ENCODE measurements at regions not wholly inside any gene's neighbourhood (a gene's known extent, or its start where the extent isn't known, plus 50 kb on each side); places are given as distances from the start of the nearest gene placed in this dataset.

DNA sequence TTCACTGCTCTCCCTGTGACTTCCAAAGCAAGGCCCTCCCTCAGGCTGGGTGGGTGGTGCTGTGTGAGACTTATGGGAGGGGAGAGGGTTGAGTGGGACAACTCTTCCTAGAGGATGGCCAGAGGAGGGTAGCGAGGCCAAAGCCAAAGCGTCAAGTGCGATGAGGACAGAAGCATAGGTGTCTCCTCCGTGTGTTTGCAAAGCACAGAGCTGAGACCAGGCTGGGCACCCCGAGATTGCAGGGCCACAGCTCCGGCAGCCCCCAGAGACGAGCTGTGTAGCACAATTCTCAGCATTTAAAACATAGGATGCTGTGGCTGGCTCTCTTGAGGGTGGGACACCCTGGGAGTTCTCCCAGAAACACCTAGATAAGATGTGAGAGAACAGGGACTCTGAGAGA is 1374.5 kb downstream of the BRD1 start:
- H3K4me3 ChIP-seq (ENCODE audit: low read depth, low read length): no peak overlapping the region
- in situ Hi-C loops (cut with HindIII; ENCODE audit: low sequenced_read_pairs): loop anchor here (5.0 kb wide), 1 partner anchor 99 kb away; no protein-coding TSS in a partner anchor
- TF ChIP-seq, protein P1, sequence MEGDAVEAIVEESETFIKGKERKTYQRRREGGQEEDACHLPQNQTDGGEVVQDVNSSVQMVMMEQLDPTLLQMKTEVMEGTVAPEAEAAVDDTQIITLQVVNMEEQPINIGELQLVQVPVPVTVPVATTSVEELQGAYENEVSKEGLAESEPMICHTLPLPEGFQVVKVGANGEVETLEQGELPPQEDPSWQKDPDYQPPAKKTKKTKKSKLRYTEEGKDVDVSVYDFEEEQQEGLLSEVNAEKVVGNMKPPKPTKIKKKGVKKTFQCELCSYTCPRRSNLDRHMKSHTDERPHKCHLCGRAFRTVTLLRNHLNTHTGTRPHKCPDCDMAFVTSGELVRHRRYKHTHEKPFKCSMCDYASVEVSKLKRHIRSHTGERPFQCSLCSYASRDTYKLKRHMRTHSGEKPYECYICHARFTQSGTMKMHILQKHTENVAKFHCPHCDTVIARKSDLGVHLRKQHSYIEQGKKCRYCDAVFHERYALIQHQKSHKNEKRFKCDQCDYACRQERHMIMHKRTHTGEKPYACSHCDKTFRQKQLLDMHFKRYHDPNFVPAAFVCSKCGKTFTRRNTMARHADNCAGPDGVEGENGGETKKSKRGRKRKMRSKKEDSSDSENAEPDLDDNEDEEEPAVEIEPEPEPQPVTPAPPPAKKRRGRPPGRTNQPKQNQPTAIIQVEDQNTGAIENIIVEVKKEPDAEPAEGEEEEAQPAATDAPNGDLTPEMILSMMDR (IDR thresholded peaks at IDR 0.05; ENCODE audit: low read depth, low read length, missing control alignments): no peak
- no peak for DNase-seq (ENCODE audit: low read depth)

DNA sequence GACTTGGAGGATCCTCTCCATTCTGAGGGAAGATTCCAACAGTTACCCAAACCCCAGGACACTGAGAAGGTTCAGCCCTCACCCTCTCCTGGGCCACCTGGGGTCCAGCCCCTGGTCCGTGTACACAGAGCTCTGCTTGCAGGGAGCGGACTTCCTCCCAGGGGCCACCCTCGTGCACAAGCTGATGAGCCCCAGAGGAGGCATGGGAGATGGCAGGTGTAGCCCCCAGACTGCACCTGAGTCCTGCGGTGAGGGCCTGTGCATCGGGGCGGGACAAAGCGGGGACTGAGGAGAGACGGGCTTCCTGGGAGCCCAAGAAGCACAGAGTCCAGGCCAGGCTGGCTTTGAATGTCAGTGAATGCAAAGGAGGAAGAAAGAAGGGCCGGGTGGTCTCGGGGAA is 1374.9 kb downstream of the BRD1 start:
- in situ Hi-C loops (cut with HindIII; ENCODE audit: low sequenced_read_pairs): loop anchor here (5.0 kb wide), 1 partner anchor 100 kb away; no protein-coding TSS in a partner anchor
- H3K4me3 ChIP-seq (ENCODE audit: low read depth, low read length): no peak overlapping the region
- TF ChIP-seq, protein P1 (IDR thresholded peaks at IDR 0.05; ENCODE audit: low read depth, low read length, missing control alignments): no peak
- no peak for DNase-seq (ENCODE audit: low read depth)

DNA sequence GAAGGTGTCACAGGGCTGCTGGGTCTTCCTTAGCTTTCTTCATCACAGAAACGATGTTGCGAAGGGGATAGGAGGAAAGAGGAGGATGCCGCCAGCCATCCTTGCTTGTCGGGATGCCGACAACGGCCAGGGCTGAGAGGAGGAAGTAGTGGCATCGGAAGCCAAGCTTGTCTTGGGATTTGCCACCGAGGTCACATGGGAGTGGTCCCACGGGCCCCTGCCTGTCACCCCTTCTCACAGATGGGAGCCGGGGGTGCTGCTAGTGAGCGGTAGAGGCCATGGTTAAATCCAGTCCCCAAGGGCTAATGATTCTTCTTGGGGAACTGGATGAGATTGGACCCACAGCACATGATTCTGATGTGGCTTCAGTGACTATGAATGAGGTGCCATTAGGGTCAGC is 1375.8 kb downstream of the BRD1 start:
- no peak overlapping the region for H3K4me3 ChIP-seq (ENCODE audit: low read depth, low read length)
- no peak for DNase-seq (ENCODE audit: low read depth)
- TF ChIP-seq, protein P1 (IDR thresholded peaks at IDR 0.05; ENCODE audit: low read depth, low read length, missing control alignments): no peak

DNA sequence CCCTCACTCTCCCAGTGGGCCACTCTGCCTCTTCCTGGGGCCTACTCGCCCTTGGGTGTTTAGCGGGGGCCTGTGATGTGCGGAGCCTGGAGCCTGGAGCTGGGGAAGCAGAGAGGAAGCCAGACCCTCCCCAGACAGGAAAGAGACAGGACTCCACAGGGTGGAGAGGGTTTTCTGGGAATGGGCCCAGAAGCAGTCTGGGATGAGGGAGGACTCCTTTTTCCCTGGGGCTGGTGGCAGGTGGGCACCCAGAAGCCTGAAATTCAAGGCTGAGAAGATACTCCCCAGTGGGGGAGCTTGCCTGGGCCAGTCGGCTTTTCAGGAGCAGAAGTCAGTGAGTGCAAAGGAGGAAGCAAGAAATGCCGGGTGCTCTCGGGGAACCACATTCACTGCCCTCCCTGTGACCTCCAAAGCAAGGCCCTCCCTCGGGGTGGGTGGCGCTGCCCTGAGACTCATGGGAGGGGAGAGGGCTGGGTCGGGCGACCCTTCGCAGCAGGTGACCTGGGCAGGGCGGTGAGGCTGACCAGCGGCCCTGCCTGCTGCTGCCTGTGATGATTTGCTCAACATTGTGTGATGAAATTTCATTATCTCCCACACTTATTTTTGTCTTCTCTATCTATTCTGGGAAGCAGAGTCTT is 1377.4 kb downstream of the BRD1 start:
- TF ChIP-seq, protein P1 (IDR thresholded peaks at IDR 0.05; ENCODE audit: low read depth, low read length, missing control alignments): no peak
- no peak for DNase-seq (ENCODE audit: low read depth)
- in situ Hi-C loops (cut with HindIII; ENCODE audit: low sequenced_read_pairs): loop anchor here (5.0 kb wide), 1 partner anchor 102 kb away; no protein-coding TSS in a partner anchor
- no peak overlapping the region for H3K4me3 ChIP-seq (ENCODE audit: low read depth, low read length)

More for the DNA sequence above, 1375.8 kb downstream of the BRD1 start:
- in situ Hi-C loops (cut with HindIII; ENCODE audit: low sequenced_read_pairs): loop anchor here (5.0 kb wide), 1 partner anchor 100 kb away; no protein-coding TSS in a partner anchor

DNA sequence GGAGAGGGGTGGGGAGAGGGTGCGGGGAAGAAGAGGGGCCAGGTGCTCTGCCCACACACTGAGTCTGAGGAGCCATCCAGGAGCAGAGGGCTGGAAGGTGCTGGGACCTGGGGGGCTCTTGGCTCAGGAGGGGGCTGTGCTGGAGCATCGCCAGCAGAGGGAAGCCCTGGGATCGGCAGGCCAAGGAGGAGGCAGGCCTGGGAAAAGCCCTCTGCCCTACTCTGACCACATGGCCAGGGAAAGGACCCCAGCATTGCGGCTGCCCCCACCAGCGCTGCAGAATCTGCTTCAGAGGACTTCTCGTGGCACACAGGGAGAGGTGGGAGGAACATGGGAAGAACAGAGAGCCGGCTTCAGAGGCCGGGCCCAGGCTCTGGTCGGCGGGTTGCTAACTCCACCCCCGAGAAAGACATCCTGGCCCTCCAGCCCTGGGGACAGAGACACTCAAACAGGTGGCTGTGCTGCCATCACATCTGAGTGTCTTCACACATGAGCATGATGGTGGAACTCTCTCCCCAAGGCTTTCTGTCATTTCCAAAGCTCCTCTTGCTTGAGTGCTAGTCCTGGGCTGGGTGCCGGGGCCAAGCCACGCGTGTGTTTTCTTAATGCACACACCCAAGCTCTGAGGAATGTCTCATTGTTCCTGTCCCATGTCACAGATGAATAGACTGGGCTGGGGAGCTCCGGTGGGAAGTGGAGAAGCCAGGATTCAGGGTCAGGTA is 1378.0 kb downstream of the BRD1 start:
- no peak for DNase-seq (ENCODE audit: low read depth)
- in situ Hi-C loops (cut with HindIII; ENCODE audit: low sequenced_read_pairs): loop anchor here (5.0 kb wide), 1 partner anchor 103 kb away; no protein-coding TSS in a partner anchor
- TF ChIP-seq, protein P1 (IDR thresholded peaks at IDR 0.05; ENCODE audit: low read depth, low read length, missing control alignments): no peak
- no peak overlapping the region for H3K4me3 ChIP-seq (ENCODE audit: low read depth, low read length)

DNA sequence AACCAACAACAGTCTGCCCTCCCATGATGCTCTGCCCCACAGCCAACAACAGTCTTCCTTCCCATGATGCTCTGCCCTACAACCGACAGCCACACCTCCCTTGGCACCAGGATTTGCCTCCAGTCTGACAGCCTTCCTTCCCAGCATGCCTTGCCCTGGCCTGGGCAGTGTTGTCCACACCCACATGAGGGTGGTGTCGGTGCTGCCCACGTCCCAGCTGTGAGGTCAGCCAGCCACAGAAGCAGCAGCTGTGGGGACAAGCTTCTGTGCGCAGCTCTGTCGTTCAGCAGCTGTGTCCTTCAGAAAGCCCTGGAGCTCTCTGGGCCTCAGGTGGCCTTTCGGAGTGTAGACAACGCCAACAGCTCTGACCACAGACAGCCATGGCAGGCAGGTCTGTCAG is 1378.9 kb downstream of the BRD1 start:
- in situ Hi-C loops (cut with HindIII; ENCODE audit: low sequenced_read_pairs): no loop called here
- TF ChIP-seq, protein P1 (IDR thresholded peaks at IDR 0.05; ENCODE audit: low read depth, low read length, missing control alignments): no peak
- H3K4me3 ChIP-seq (ENCODE audit: low read depth, low read length): no peak overlapping the region
- no peak for DNase-seq (ENCODE audit: low read depth)
